Fibroblast of skin of left biceps (primary cell): ENCODE measurements at regions not wholly inside any gene's neighbourhood (a gene's known extent, or its start where the extent isn't known, plus 50 kb on each side); places are given as distances from the start of the nearest gene placed in this dataset.

ENCODE experiments used
- DNase-seq, 2 experiments: peaks; one replicate each; pipeline ENCODE4 v3.0.0-alpha.2; 2013; ENCODE audit warnings: low read depth in 2 of 2

- DNase-seq = no peak
Measured at GRCh38 chr14:96979611-96980074, 182.5 kb downstream of the VRK1 start.

DNA sequence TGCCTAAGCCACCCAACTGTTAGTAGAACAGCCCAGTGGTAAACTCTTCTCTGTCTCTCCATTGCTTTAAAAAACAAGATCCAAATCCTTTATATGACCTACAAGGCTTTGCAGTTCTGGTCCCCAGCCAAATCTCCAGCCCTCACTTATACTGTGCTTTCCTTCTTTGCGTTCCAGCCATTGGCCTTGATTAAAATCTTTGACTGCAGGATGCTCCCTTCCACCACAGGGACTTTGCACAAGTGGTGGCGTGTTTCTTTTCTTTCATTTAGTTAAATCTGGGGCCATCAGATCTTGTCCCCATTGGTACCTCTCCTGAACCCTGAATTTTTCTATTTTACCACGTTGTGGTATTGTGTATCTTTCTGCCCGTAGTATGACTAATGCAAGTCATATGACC, 183.7 kb downstream of the VRK1 start:
- DNase-seq = no peak

DNA sequence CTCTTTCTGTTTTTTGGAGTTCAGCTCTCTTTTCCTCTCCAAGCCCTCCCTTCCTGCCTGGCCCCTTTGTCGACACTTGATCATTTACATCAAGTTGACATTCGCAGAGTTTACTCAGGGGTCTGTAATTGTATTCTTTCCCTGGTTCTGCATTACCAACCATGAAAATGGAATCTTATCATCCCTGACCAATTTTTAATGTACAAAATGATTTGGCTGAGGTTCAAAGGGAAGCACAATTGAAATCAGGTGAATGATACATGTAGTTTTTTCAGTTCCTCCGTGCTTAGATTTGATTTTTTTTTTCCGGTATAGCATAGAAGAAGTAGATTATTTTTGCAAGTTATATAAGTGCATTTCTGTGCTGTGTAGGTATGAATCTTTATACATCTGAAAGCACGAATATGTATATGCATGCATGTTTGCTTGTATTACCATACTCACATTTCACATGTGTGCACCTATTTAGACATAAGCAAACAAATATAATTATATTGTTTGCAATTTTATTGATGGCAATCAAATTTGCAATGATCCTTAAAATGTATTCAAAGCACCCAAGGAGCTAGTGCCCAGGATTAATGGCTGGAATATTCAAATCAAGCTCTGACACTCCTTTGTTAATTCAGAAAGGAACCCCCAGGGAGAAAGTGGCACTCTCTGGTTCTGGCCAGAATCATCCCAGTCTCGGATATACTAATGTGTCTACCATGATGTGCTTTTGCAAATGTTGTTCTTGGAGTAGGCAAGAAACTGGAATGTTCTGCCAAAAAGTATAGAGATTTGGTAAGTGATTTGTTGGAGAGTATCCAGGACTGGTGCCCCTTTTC, 189.3 kb downstream of the VRK1 start:
- no peak for DNase-seq

- no peak for DNase-seq
Measured at GRCh38 chr14:96987086-96987474, 189.9 kb downstream of the VRK1 start.

DNA sequence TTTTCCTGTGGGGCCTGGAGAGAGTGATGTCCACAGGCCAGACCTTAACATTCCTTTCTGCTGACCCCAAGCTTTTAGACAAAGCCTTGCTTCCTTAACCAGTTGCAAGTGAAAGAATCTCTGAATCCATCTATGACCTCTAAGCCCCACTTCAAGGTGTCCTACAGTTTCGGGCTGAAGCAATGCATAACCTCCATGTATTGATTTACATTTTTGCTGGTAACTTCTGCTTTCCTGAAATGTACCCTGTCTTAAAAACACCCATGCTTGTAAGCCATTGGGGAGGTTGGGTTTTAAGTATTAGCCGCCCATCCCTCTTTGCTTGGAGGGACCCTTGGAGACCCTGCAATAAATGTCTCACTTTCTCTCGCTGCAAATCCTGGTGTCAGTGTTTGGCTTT, 190.6 kb downstream of the VRK1 start:
- DNase-seq = no peak

- no peak for DNase-seq
Measured at GRCh38 chr14:96989306-96989705, 192.1 kb downstream of the VRK1 start.

- no peak for DNase-seq
Measured at GRCh38 chr14:96991226-96991625, 194.0 kb downstream of the VRK1 start.

DNA sequence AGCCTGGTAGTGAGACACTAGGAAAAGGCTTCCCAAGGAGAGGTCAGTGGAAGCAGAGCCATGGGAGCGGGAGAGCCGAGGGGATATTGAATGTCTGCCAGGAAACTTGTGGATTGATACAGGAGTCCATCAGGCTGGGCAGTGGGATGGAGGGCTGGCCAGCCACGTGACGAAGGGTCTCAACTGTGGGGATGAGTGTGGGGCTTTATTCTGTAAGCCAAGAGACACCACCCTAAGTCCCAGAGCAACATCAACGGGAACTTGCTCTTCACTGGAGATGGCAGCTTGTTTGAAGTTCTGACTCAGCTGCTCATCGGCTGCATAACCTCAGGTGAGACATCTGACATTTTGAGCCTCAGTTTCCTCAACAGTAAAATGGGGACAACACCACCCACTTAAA, 197.8 kb downstream of the VRK1 start:
- no peak for DNase-seq

GRCh38 chr14:96997269-96997668, 200.1 kb downstream of the VRK1 start:
- no peak for DNase-seq

GRCh38 chr14:96997996-96998395, 200.8 kb downstream of the VRK1 start:
- no peak for DNase-seq

GRCh38 chr14:96999654-97000155, 202.5 kb downstream of the VRK1 start:
- no peak for DNase-seq

GRCh38 chr14:97002454-97002853, 205.3 kb downstream of the VRK1 start:
- no peak for DNase-seq

GRCh38 chr14:97005934-97006333, 208.8 kb downstream of the VRK1 start:
- no peak for DNase-seq

DNA sequence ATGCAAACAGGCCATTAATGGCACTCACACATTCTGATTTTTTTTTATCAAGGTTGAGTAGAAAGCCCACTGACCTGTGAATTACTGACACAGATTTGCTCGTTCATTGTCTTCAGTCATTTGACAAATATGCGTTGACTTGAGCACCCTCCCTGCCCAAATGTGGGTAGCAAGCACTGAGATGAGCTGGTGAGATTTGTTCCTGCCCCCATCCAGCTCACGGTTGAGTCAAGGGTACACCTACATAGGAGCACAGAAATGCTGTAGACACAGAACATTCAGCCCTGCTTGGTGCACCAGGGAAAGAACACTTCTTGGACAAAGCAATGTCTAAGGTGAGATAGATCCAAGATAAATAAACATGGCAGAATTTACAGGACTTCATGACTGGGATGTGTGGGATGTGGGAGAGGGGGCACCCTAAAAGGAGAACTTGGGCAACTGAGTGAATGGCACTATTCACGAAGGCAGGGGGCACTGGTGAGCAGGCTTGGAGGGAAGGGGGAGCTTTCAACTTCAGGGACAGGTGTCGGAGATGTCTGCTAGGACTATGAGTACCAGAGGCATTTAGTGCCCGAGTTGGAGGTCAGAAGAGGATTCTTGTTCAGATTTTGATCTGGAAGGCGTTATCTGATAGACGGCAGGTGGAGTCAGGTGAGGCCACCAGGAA, 213.4 kb downstream of the VRK1 start:
- DNase-seq = no peak

DNA sequence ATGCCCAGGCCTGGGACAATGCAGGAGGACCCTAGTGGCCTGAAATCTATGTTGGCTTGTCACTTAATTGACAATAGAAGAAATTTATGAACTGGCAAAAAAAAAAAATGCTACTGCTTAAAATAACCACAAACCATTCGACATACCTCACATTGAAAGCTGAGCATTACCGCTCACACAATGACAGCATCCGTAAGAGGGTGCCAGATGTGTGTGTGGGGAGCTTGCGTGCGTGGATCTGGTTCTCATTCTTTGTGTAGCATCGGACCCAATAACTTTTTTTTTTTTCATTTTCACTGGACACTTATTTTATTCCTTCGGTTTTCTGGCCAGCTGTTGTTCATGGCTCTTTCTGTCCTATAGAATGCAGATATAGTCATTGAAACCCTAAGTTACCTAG, 216.7 kb downstream of the VRK1 start:
- DNase-seq = no peak

DNA sequence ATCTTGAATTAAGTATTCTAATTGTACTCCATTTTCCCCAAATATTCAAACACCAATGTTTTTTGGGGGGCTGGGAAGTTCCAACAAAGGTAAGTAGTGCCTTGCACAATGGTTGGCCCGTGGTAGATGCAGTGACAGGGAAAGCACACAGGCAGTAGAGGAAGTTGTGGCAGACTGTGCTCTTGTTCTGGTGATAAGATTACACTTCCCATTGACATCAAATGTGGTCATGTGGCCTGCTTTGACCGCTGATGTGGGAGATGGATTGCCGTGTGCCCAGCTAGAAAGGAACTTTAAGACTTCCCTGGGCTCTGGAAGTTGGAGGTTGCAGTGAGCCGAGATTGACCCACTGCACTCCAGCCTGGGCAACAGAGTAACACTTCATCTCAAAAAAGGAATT, 223.8 kb downstream of the VRK1 start:
- no peak for DNase-seq

- DNase-seq = no peak
Measured at GRCh38 chr14:97021571-97022168, 224.5 kb downstream of the VRK1 start.

- DNase-seq = no peak
Measured at GRCh38 chr14:97022741-97023140, 225.6 kb downstream of the VRK1 start.

GRCh38 chr14:97023871-97024270, 226.7 kb downstream of the VRK1 start:
- DNase-seq = no peak

DNA sequence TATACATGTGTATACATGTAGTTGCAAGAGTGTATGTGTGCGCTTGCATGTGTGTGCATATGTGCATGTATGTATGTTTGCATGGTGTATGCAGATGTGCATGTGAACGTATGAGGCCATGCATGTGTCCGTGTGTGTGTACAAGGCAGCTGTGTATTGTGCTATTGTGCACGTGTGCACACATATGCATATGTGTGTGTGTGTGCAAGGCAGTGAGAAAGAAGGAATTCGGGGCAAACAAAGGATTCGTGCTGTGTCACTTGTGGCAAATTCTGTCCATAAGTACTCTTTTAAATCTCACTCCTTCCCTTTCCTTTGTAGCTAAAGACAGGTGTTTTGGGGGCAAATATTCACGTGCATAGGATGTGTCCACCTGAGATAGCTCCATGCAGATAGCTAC, 227.1 kb downstream of the VRK1 start:
- no peak for DNase-seq

DNA sequence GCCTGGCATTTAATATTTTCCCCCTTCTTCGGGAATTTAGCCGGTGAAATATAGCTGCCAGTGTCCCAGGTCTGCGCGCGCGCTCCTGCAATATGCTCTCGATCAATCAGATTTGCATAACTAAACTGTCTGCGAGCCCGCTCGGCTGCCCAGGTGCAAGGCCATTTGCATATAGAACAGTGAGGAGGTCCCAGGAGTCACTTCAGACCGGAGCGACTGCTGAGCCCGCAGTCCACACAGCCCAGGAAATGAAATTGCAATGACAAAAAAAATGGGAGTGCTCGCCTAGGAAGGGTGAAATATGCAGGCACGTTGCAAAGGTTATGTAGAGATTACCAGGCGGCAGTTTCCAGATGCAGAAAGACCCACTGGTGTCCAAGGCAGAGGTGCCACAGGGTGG, 228.5 kb downstream of the VRK1 start:
- DNase-seq = no peak

- DNase-seq = no peak
Measured at GRCh38 chr14:97027256-97027999, 230.2 kb downstream of the VRK1 start.
